Ovary (tissue), 7 donors: ENCODE measurements at regions not wholly inside any gene's neighbourhood (a gene's known extent, or its start where the extent isn't known, plus 50 kb on each side); places are given as distances from the start of the nearest gene placed in this dataset.

Experiments
- DNase-seq, 5 donors: peaks; one replicate each; pipeline ENCODE4 v3.0.0-alpha.2; 2019 to 2020
- H3K27ac ChIP-seq, 2 donors: fragments of 200-600 bp; one replicate each; pipeline versions ENCODE4 v1.5.1 to v1.8.0; 2019 to 2022
- H3K27me3 ChIP-seq: fragments of 200-600 bp; one replicate; pipeline ENCODE4 v1.8.0; 2022
- H3K36me3 ChIP-seq: fragments of 200-600 bp; sonication (generic); one replicate; pipeline ENCODE4 v1.5.1; 2019
- H3K4me1 ChIP-seq: one replicate; pipeline ENCODE4 v1.8.1; 2013; ENCODE audit warnings: mild to moderate bottlenecking, moderate library complexity; ENCODE audit not compliant: insufficient read depth
- H3K4me3 ChIP-seq: fragments of 200-600 bp; sonication (generic); one replicate; pipeline ENCODE4 v1.5.1; 2017
- H3K9me3 ChIP-seq, 2 donors: fragments of 200-600 bp in 1 of 2; sonication (generic) in 1 of 2; one replicate each; pipeline versions ENCODE4 v1.5.1 to v1.8.1; 2013 to 2019; ENCODE audit warnings: mild to moderate bottlenecking in 1 of 2, moderate library complexity in 1 of 2
- EP300 ChIP-seq: sonication (generic); formaldehyde crosslinking; IDR thresholded peaks from one replicate; pipeline ENCODE4 v1.6.1; 2017; ENCODE audit warnings: antibody characterized with exemption
- POLR2A ChIP-seq: fragments of 450-650 bp; IDR thresholded peaks from one replicate; pipeline ENCODE4 v1.6.1; 2017; ENCODE audit warnings: antibody characterized with exemption, mild to moderate bottlenecking, moderate library complexity
- WGBS, 3 donors: extraction: QIAGEN DNeasy Blood & Tissue Kit in 1 of 3; methylation state at CpG; one replicate each; pipeline versions ENCODE4 v1.1.5 to v1.1.7; 2013 to 2017; 5-methylcytosine and 5-hydroxymethylcytosine counted together
- intact Hi-C, 4 donors: fragments of 100-400 bp; cut with DNase I; formaldehyde crosslinking; loops; one replicate each; pipeline versions ENCODE4 v1.11.0 to v1.15.1; 2022 to 2023
- TF ChIP-seq, protein P1 (sequence below), 3 donors: fragments of 450-650 bp in 2 of 3; fragments of 200-600 bp in 1 of 3; IDR thresholded peaks; one replicate each; pipeline versions ENCODE4 v1.5.1 to v1.8.0; 2016 to 2022; ENCODE audit warnings: antibody characterized with exemption in 3 of 3, mild to moderate bottlenecking in 1 of 3
- donor health status: DM: no; HTN: no; CAD: no; lungs with moderate emphysema.
- donor health status: DM: no; HTN: no; CAD: no.
- donor health status: Bipolar disorder and iron deficiency.
- donor health status: DM: no; HTN: no; CAD: no.
- donor health status: DM: yes; HTN: yes; CAD: no.

DNA sequence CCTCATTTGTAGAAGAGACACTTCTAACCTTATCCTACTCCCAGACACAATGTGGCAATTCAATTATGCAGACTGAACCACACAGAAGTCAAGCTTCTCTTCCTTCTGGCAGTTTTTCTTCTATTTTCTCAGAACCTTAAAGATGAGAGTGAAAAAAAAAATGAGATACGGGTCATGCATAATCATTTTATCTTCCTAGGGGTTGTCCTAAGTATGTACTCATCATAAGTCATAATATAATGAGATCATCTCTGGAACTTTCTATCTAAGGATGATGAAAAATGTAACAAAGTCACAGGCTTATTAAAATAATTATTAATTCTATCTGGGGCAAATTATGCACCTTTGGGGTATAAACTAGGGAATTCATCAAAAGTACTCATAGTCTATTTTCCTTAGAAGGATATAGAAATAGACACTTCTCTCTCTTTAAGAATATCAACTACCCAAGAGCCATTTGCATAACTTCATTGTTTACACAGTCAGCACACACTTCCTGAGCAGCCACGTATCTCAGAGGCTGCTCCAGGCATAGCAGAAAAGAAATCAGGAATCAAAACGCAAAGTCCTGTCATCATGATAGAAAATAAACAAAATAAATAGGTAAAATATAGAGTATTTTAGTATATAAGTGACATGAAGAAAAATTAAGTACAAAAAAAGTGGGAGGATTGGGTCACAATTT is 345.9 kb upstream of the SPHKAP start:
- WGBS, 3 donors, result 43 to 59% (median 53%) methylated on average over 3 of the region's 3 CpGs
- no peaks in the 10 kb centered on the region for H3K36me3 ChIP-seq
- H3K4me3 ChIP-seq, result no peak overlapping the region
- H3K4me1 ChIP-seq, result no peaks in the 10 kb centered on the region
- H3K27ac ChIP-seq, result no peak overlapping the region
- intact Hi-C loops, result no loop called here
- DNase-seq, result no peak
- no peaks in the 10 kb centered on the region for H3K27me3 ChIP-seq
- H3K9me3 ChIP-seq, result no peaks in the 10 kb centered on the region
- no peak for TF ChIP-seq POLR2A
- TF ChIP-seq EP300, result no peak
- TF ChIP-seq, protein P1, sequence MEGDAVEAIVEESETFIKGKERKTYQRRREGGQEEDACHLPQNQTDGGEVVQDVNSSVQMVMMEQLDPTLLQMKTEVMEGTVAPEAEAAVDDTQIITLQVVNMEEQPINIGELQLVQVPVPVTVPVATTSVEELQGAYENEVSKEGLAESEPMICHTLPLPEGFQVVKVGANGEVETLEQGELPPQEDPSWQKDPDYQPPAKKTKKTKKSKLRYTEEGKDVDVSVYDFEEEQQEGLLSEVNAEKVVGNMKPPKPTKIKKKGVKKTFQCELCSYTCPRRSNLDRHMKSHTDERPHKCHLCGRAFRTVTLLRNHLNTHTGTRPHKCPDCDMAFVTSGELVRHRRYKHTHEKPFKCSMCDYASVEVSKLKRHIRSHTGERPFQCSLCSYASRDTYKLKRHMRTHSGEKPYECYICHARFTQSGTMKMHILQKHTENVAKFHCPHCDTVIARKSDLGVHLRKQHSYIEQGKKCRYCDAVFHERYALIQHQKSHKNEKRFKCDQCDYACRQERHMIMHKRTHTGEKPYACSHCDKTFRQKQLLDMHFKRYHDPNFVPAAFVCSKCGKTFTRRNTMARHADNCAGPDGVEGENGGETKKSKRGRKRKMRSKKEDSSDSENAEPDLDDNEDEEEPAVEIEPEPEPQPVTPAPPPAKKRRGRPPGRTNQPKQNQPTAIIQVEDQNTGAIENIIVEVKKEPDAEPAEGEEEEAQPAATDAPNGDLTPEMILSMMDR (IDR thresholded peaks at IDR 0.05), result no peak

DNA sequence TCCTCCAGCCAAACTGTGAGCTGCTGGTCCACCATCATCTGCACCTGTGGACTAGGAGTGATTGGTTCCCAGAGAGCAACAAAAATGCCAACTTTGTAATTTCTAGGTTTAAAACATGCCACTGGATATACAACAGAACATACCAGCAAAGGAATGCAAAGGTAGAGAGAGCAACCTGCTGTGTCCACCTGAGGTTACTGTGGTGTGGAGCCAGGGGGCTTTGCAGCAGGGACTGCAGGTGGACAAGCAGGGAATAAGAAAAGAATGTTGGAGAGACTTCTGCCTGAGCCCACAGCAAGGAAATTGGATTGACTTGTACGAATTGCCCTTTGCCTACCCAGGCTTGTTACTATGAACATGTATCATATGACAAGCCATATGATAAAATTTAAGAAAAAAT is 345.2 kb upstream of the SPHKAP start:
- Histone ChIP-seq H3K4me3 (no peak overlapping the region), H3K4me1 (no peaks in the 10 kb centered on the region), H3K27me3 (no peaks in the 10 kb centered on the region), H3K27ac (no peak overlapping the region), H3K36me3 (no peaks in the 10 kb centered on the region), H3K9me3 (no peaks in the 10 kb centered on the region)
- TF ChIP-seq, protein P1 (IDR thresholded peaks at IDR 0.05), result no peak
- no peak for TF ChIP-seq EP300
- TF ChIP-seq POLR2A, result no peak
- 66 to 71% (median 71%) methylated on average over 1 of the region's 1 CpG for WGBS, 3 donors
- no peak for DNase-seq
- intact Hi-C loops, result no loop called here

DNA sequence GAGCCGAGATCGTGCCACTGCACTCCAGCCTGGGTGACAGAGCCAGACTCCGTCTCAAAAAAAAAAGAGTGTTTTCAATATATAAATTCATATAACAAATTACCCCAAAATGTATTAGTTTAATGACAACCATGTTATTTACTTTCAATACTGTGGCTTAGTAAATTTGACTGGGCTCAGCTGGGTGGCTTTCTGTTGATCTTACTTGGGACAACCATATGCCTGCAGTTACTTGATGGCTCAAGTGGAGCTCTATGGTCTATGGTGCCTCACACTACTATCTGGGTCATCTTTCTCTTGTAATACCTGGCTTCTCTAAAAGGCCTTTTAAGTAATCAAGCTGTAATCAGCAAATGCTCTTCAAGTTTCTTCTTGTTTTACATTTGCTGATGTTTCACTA is 341.5 kb upstream of the SPHKAP start:
- Histone ChIP-seq H3K27me3 (no peaks in the 10 kb centered on the region), H3K36me3 (no peaks in the 10 kb centered on the region), H3K4me1 (no peaks in the 10 kb centered on the region), H3K27ac (no peak overlapping the region), H3K4me3 (no peak overlapping the region), H3K9me3 (no peaks in the 10 kb centered on the region)
- intact Hi-C loops, result no loop called here
- TF ChIP-seq, protein P1 (IDR thresholded peaks at IDR 0.05), result no peak
- no peak for TF ChIP-seq EP300
- no peak for TF ChIP-seq POLR2A
- DNase-seq, result no peak
- WGBS, 3 donors, result 93 to 100% (median 96%) methylated on average over 3 of the region's 3 CpGs

DNA sequence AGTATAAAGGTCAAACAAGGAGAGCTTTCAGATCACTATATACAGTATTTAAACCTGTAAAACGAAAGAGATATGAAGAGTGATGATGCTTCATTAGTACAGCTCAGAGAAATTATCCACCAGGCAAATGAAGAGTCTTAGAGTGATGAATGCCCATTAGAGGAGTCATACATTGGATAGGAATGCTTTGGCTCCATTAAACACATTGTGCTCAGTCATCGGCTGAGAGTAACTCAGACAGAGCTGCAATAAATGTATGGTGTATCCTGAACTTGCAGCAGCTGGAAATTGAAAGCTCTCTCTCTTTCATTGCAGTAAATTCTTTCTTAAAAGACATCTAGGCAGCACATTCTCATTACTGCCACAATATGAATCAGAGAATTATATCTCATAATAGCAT is 340.8 kb upstream of the SPHKAP start:
- no peak for DNase-seq
- H3K4me1 ChIP-seq, result no peaks in the 10 kb centered on the region
- intact Hi-C loops, result no loop called here
- H3K9me3 ChIP-seq, result no peaks in the 10 kb centered on the region
- TF ChIP-seq, protein P1 (IDR thresholded peaks at IDR 0.05), result no peak
- TF ChIP-seq EP300 (no peak), POLR2A (no peak)
- no peak overlapping the region for H3K27ac ChIP-seq
- H3K27me3 ChIP-seq, result no peaks in the 10 kb centered on the region
- 67 to 70% (median 69%) methylated on average over 2 of the region's 2 CpGs for WGBS, 3 donors
- H3K36me3 ChIP-seq, result no peaks in the 10 kb centered on the region
- no peak overlapping the region for H3K4me3 ChIP-seq
